PC-3 (cell line): ENCODE measurements at regions not wholly inside any gene's neighbourhood (a gene's known extent, or its start where the extent isn't known, plus 50 kb on each side); places are given as distances from the start of the nearest gene placed in this dataset.

ENCODE experiments used
- ATAC-seq: fragments of 200-7000 bp; cut with Tn5 transposase; 2 replicates; pipeline ENCODE4 v1.9.1; 2020; ENCODE audit warnings: mild to moderate bottlenecking, moderate library complexity
- BruUV-seq: library from RNA; stranded (reverse); fragments of 400-500 nt; replicated peaks from 2 replicates; lab custom pipeline; 2021; lab: Mats Ljungman, UMichigan
- CTCF ChIA-PET: fragments of 300-600 bp; sonication (Branson Sonifier 250); formaldehyde crosslinking; loops from one replicate; lab custom pipeline; 2022; ENCODE audit warnings: antibody characterized with exemption; lab: Charles Lee
- POLR2A ChIA-PET: fragments of 300-600 bp; sonication (Branson Sonifier 250); formaldehyde crosslinking; loops from one replicate; lab custom pipeline; 2022; ENCODE audit warnings: antibody characterized with exemption; ENCODE audit not compliant: unreplicated experiment; lab: Charles Lee
- DNase-seq: peaks from one replicate; pipeline ENCODE4 v3.0.0-alpha.2; 2015
- H2AFZ ChIP-seq: fragments of 300-600 bp; sonication (generic); 2 replicates; pipeline ENCODE4 v1.6.0; 2016; ENCODE audit warnings: antibody characterized with exemption, low read length
- H3F3A ChIP-seq: fragments of 300-600 bp; sonication (generic); one replicate; pipeline ENCODE4 v1.6.0; 2017; ENCODE audit warnings: antibody characterized with exemption, low read length, control low read depth, mild to moderate bottlenecking; ENCODE audit not compliant: unreplicated experiment
- H3K27ac ChIP-seq: fragments of 300-600 bp; sonication (generic); 2 replicates; pipeline ENCODE4 v1.5.1; 2016; ENCODE audit warnings: mild to moderate bottlenecking, low read length
- H3K27me3 ChIP-seq: fragments of 300-600 bp; sonication (generic); 2 replicates; pipeline ENCODE4 v1.6.1; 2016; ENCODE audit warnings: low read length, mixed read lengths
- H3K36me3 ChIP-seq: fragments of 300-600 bp; sonication (generic); 2 replicates; pipeline ENCODE4 v1.6.1; 2016; ENCODE audit warnings: low read depth, mixed run types, low read length, mixed read lengths
- H3K4me1 ChIP-seq: fragments of 300-600 bp; sonication (generic); 2 replicates; pipeline ENCODE4 v1.5.1; 2016; ENCODE audit warnings: low read length; ENCODE audit not compliant: insufficient read depth
- H3K4me2 ChIP-seq: fragments of 300-600 bp; sonication (generic); 2 replicates; pipeline ENCODE4 v1.6.0; 2016; ENCODE audit warnings: low read length
- H3K4me3 ChIP-seq: fragments of 300-600 bp; sonication (generic); 2 replicates; pipeline ENCODE4 v1.5.1; 2016; ENCODE audit warnings: mild to moderate bottlenecking, low read length, mixed read lengths
- H3K79me2 ChIP-seq: fragments of 300-600 bp; sonication (generic); 2 replicates; pipeline ENCODE4 v1.6.1; 2017; ENCODE audit warnings: low read length, mixed read lengths
- H3K9ac ChIP-seq: fragments of 300-600 bp; sonication (generic); 2 replicates; pipeline ENCODE4 v1.6.0; 2016; ENCODE audit warnings: mild to moderate bottlenecking, low read length
- H3K9me2 ChIP-seq: fragments of 300-600 bp; sonication (generic); replicated peaks from 2 replicates; pipeline ENCODE4 v1.6.1; 2016; ENCODE audit warnings: mixed run types, low read length, mixed read lengths
- H3K9me3 ChIP-seq: fragments of 300-600 bp; sonication (generic); 2 replicates; pipeline ENCODE4 v1.6.1; 2016; ENCODE audit warnings: low read length, mixed read lengths
- H4K20me1 ChIP-seq: fragments of 300-600 bp; sonication (generic); 2 replicates; pipeline ENCODE4 v1.6.1; 2016; ENCODE audit warnings: low read length, mixed read lengths
- CTCF ChIP-seq: fragments of 300-600 bp; sonication (generic); conservative IDR thresholded peaks from 2 replicates; pipeline ENCODE4 v1.5.1; 2017; ENCODE audit warnings: antibody characterized with exemption, low read depth, mild to moderate bottlenecking, low read length
- EZH2 ChIP-seq: fragments of 300-600 bp; sonication (generic); IDR thresholded peaks from one replicate; pipeline ENCODE4 v1.6.1; 2017; ENCODE audit warnings: antibody characterized with exemption, mild to moderate bottlenecking, low read length; ENCODE audit not compliant: unreplicated experiment
- EZH2phosphoT487 ChIP-seq: fragments of 300-600 bp; sonication (generic); IDR thresholded peaks from 2 replicates; pipeline ENCODE4 v1.6.1; 2018; ENCODE audit warnings: mild to moderate bottlenecking, antibody characterized with exemption, low read length, borderline replicate concordance
- intact Hi-C: fragments of 100-400 bp; cut with micrococcal nuclease; formaldehyde crosslinking; loops from 2 replicates; pipeline ENCODE4 v1.9.0; 2023

- POLR2A ChIA-PET: no interaction called here
- no peaks in the 10 kb centered on the region for H3K36me3 ChIP-seq
- no peaks in the 10 kb centered on the region for H3F3A ChIP-seq
- no TSS peak for BruUV-seq
- ATAC-seq (no peak), DNase-seq (no peak)
- TF ChIP-seq EZH2 (no peak), CTCF (no peak), EZH2phosphoT487 (no peak)
- CTCF ChIA-PET: no interaction called here
- H3K9me2 ChIP-seq: no peaks in the 10 kb centered on the region
- H2AFZ ChIP-seq: no peak overlapping the region
- intact Hi-C loops: no loop called here
- no peak overlapping the region for H3K4me3 ChIP-seq
- H3K9me3 ChIP-seq: no peaks in the 10 kb centered on the region
- no peaks in the 10 kb centered on the region for H3K79me2 ChIP-seq
- peaks cover 4% of the 10 kb centered on the region; the same call in 1 of the 2 replicates for H3K4me1 ChIP-seq
- H3K27ac ChIP-seq: no peak overlapping the region
- no peaks in the 10 kb centered on the region for H3K27me3 ChIP-seq
- no peak overlapping the region for H3K4me2 ChIP-seq
- no peaks in the 10 kb centered on the region for H4K20me1 ChIP-seq
- no peak overlapping the region for H3K9ac ChIP-seq
Observed at GRCh38 chr6:113755449-113756289, 101.5 kb upstream of the MARCKS start.

GRCh38 chr6:113756290-113756665 is 100.9 kb upstream of the MARCKS start:
- Histone ChIP-seq H4K20me1 (no peaks in the 10 kb centered on the region), H3F3A (no peaks in the 10 kb centered on the region), H3K27ac (no peak overlapping the region), H2AFZ (no peak overlapping the region), H3K4me3 (no peak overlapping the region), H3K9me3 (no peaks in the 10 kb centered on the region), H3K9me2 (no peaks in the 10 kb centered on the region), H3K36me3 (no peaks in the 10 kb centered on the region), H3K4me2 (no peak overlapping the region), H3K27me3 (no peaks in the 10 kb centered on the region), H3K4me1 (peaks cover 4% of the 10 kb centered on the region; the same call in 1 of the 2 replicates), H3K79me2 (no peaks in the 10 kb centered on the region), H3K9ac (no peak overlapping the region)
- DNase-seq (no peak), ATAC-seq (no peak)
- no TSS peak for BruUV-seq
- POLR2A ChIA-PET: no interaction called here
- CTCF ChIA-PET: no interaction called here
- intact Hi-C loops: no loop called here
- no peak for TF ChIP-seq CTCF

- Histone ChIP-seq H3K9me2 (no peaks in the 10 kb centered on the region), H3K36me3 (no peaks in the 10 kb centered on the region), H3K4me3 (no peak overlapping the region), H4K20me1 (no peaks in the 10 kb centered on the region), H2AFZ (no peak overlapping the region), H3K27ac (no peak overlapping the region), H3K9me3 (no peaks in the 10 kb centered on the region), H3K4me1 (peaks cover 13% of the 10 kb centered on the region), H3K9ac (no peak overlapping the region), H3F3A (no peaks in the 10 kb centered on the region), H3K4me2 (no peak overlapping the region), H3K79me2 (no peaks in the 10 kb centered on the region), H3K27me3 (no peaks in the 10 kb centered on the region)
- POLR2A ChIA-PET: no interaction called here
- CTCF ChIA-PET: no interaction called here
- TF ChIP-seq EZH2 (no peak), CTCF (no peak), EZH2phosphoT487 (no peak)
- intact Hi-C loops: no loop called here
- ATAC-seq: no peak
- no peak for DNase-seq
- no TSS peak for BruUV-seq
Observed at GRCh38 chr6:113758214-113758613, 98.9 kb upstream of the MARCKS start.
